H1 (cell line): ENCODE measurements at regions not wholly inside any gene's neighbourhood (a gene's known extent, or its start where the extent isn't known, plus 50 kb on each side); places are given as distances from the start of the nearest gene placed in this dataset.

Experiments
- BCL11A ChIP-seq, 2 experiments: IDR thresholded peaks; one replicate each; pipeline ENCODE4 v1.6.1; 2011; ENCODE audit warnings: low read depth in 2 of 2, low read length in 2 of 2, mild to moderate bottlenecking in 2 of 2
- GABPA ChIP-seq: IDR thresholded peaks from 2 replicates; pipeline ENCODE4 v1.6.1; 2011; ENCODE audit warnings: mild to moderate bottlenecking, low read length, moderate library complexity, borderline replicate concordance; ENCODE audit not compliant: insufficient read depth
- TBP ChIP-seq: IDR thresholded peaks from 2 replicates; pipeline ENCODE4 v1.6.1; 2011; ENCODE audit warnings: low read depth, low read length, improper control_type of control experiment
- ZNF274 ChIP-seq: IDR thresholded peaks from 2 replicates; pipeline ENCODE4 v1.7.0; 2012; ENCODE audit warnings: low read length, borderline replicate concordance; ENCODE audit errors: extremely low read depth
- TF ChIP-seq, protein P1 (sequence below): IDR thresholded peaks from 2 replicates; pipeline ENCODE4 v1.6.1; 2012; ENCODE audit warnings: inconsistent platforms

DNA sequence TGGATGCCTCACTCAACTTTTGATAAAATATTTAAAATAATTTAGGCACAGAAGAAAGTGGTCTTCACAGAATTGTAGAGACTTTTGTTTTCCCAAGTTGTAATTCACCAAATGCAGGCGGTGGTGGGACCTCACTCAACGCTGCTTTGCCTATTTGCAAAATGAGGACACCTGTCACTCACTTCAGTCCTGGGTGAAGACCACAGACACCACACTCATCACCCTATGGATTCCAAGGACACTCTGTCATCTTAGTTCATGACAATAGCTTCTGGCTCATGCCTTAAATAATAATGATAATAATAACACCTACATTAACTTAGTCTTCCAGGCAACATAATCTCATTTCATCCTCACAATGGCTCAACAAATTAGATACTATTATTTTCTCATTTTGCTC, 234.4 kb downstream of the RNF152 start (continued):
- no peak for TF ChIP-seq TBP
- no peak for TF ChIP-seq ZNF274
- TF ChIP-seq, protein P1, sequence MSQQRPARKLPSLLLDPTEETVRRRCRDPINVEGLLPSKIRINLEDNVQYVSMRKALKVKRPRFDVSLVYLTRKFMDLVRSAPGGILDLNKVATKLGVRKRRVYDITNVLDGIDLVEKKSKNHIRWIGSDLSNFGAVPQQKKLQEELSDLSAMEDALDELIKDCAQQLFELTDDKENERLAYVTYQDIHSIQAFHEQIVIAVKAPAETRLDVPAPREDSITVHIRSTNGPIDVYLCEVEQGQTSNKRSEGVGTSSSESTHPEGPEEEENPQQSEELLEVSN: no peak
- TF ChIP-seq BCL11A (IDR thresholded peaks at IDR 0.05; ENCODE audit: low read depth in 2 of 2, low read length in 2 of 2): no peak
- no peak for TF ChIP-seq GABPA
